IPS-18c (cell line): ENCODE measurements at regions not wholly inside any gene's neighbourhood (a gene's known extent, or its start where the extent isn't known, plus 50 kb on each side); places are given as distances from the start of the nearest gene placed in this dataset.
"Not testable (repeated sequence)": the region's sequence is repeated elsewhere in the genome, so short reads cannot be mapped to it uniquely, and the experiment has no call there.

Experiments used
- H3K4me3 ChIP-seq: 2 replicates; pipeline ENCODE4 v1.7.0; 2013; ENCODE audit warnings: low read depth, mild to moderate bottlenecking, low read length, moderate library complexity; ENCODE audit not compliant: insufficient read depth
- H3K9me3 ChIP-seq: one replicate; pipeline ENCODE4 v1.6.1; 2013; ENCODE audit warnings: mild to moderate bottlenecking, low read length, moderate library complexity; ENCODE audit not compliant: control insufficient read depth, insufficient read depth

DNA sequence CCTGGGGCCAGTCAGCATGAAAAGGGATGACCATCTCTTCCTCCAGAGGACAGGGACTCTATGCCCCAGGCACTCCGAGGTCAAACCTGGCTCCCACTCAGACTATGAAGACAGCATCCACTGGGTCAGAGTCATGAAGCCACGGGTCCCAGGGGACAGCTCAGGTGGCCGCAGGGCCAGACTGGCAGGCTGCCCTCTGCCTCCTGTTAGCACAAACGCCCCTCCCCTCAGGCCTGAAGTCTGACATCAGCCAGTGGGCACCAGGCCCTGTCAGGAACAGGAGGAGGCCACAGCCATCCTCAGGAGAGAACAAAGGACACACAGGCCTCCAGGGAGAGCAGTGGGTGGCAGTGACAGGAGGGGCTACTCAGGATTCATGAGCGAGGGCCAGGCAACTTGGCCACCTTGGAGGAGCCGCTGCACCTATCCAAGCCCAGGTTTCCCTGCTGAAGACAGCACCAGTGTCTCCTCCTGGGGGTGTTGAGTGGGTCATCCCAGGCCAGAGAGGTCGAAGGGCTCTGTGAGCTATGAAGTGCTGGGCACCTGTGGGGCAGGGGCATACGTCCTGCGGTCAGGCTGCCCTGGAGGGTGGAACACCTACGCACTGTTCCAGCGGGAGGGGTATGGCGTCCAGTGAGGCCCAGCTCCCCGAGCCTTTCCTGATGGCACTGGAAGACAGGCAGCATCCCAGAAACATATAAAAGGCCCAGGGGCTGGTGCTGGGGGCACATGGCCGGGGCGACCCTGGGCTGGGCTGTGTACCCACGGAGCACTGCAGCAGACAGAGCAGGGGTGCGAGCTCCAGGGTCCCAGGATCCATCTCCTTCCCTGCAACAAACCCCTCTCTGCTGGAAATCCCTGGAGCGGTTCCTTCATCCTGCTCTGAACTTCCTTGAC is 171.0 kb upstream of the FOXD4L5 start:
- Histone ChIP-seq H3K4me3 (0 out of 2 replicates have a peak overlapping the region, but pooled peaks have one; percentile 3), H3K9me3 (peaks cover 14% of the 10 kb centered on the region)

GRCh38 chr9:65455136-65455535 is 170.1 kb upstream of the FOXD4L5 start:
- not testable (repeated sequence) for H3K4me3 ChIP-seq
- H3K9me3 ChIP-seq, result peaks cover 17% of the 10 kb centered on the region

- peaks cover 16% of the 10 kb centered on the region for H3K9me3 ChIP-seq
- H3K4me3 ChIP-seq, result not testable (repeated sequence)
Observed at GRCh38 chr9:65454666-65455065, 169.7 kb upstream of the FOXD4L5 start.

- H3K9me3 ChIP-seq, result peaks cover 15% of the 10 kb centered on the region
- H3K4me3 ChIP-seq, result not testable (repeated sequence)
Observed at GRCh38 chr9:65454034-65454433, 169.0 kb upstream of the FOXD4L5 start.

- H3K4me3 ChIP-seq, H3K9me3 ChIP-seq: not testable (repeated sequence)
Observed at GRCh38 chr9:65449886-65450610, 165.0 kb upstream of the FOXD4L5 start.

- Histone ChIP-seq H3K4me3 (no peak overlapping the region), H3K9me3 (peaks cover 12% of the 10 kb centered on the region)
Observed at GRCh38 chr9:65449423-65449822, 164.4 kb upstream of the FOXD4L5 start.

DNA sequence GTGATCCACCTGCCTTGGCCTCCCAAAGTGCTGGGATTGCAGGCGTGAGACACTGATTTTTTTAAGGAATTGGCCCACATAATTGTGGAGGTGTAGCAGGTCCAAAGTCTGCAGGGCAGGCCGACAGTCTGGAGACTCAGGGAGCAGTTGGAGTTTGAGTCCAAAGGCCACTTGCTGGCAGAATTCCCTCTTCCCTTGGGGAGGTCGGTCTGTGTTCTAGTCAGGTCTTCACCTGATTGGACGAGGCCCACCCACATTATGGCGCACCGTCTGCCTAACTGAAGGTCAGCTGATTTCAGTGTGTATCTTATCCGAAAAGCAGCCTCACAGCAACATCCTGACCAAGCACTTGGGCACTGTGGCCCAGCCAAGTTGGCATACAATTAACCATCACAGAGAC is 162.1 kb upstream of the FOXD4L5 start:
- not testable (repeated sequence) for H3K4me3 ChIP-seq
- H3K9me3 ChIP-seq, result peaks cover 17% of the 10 kb centered on the region

GRCh38 chr9:65445991-65446390 is 161.0 kb upstream of the FOXD4L5 start:
- H3K9me3 ChIP-seq, result peaks cover 18% of the 10 kb centered on the region
- not testable (repeated sequence) for H3K4me3 ChIP-seq

GRCh38 chr9:65444943-65445342 is 159.9 kb upstream of the FOXD4L5 start:
- Histone ChIP-seq H3K9me3 (peaks cover 13% of the 10 kb centered on the region), H3K4me3 (no peak overlapping the region)

- H3K9me3 ChIP-seq, result peaks cover 16% of the 10 kb centered on the region
- not testable (repeated sequence) for H3K4me3 ChIP-seq
Observed at GRCh38 chr9:65442116-65442515, 157.1 kb upstream of the FOXD4L5 start.

DNA sequence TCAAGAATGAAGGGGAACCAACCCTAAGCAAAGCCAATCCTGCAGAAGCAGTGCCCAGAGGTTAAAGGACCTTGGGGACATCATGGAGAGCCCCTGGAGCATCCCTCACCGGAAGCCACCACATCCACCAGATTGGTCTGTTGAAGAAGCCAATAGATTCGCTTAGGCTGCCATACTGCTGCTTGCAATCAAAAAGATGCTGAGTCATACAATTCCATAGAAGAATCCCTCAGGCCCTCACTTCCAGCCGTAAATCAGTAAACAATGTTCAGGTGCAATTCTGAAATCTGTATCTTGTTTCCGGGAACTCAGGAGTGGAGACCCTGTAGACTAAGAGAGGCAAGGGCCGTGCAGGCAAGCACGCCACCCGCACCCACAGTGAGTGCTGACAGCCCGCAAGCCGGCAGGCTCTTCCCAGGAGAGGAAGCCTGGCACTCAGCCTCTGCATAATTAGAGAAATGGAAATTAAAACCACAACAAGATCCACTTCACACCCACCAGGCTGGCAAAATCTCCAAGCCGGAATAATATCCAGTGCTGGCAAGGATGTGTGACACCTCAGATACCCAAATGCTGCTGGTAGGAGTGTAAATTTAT is 156.4 kb upstream of the FOXD4L5 start:
- peaks cover 19% of the 10 kb centered on the region for H3K9me3 ChIP-seq

GRCh38 chr9:65437724-65438123 is 152.7 kb upstream of the FOXD4L5 start:
- H3K9me3 ChIP-seq, result peaks cover 33% of the 10 kb centered on the region
- no peak overlapping the region for H3K4me3 ChIP-seq

More for the DNA sequence above, 156.4 kb upstream of the FOXD4L5 start:
- not testable (repeated sequence) for H3K4me3 ChIP-seq

DNA sequence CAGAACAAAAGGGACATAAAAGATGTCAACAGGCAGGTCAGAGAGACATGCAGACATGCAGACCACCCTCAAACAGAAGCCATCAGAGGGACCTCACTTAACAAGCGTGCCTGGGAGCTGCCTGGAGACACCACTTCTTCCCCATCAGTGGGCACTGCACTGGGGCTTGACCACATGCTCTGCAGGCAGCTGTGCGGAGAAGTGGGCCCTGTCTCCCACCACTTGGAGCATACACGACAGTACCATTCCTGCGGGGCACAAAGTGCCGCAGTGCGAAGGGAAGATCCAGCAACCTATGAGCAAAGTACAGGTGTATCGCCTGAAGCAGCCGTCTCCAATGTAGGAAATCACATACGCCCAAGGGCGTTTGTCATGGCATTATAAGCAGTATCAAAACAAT is 150.5 kb upstream of the FOXD4L5 start:
- H3K9me3 ChIP-seq, result peaks cover 41% of the 10 kb centered on the region
- H3K4me3 ChIP-seq, result no peak overlapping the region

DNA sequence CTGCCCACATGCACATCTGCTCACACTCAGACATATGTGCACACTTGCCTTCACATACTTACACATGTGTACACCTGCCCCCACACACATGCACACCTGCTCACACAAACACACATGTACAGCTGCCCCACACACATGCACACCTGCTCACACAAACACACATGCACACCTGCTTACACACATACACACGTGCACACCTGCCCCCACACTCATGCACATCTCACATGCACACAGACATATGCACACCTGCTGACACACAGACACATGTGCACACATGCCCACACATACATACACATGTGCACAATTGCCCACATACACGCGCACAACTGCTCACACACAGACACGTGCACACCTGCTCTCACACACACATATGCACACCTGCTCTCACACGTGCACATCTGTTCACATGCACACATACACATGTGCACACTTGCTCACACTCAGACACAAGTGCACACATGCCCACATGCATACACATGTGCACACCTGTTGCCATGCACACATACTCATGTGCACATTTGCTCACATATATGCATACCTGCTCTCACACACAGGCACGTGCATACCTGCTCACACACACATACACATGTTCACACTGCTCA is 147.8 kb upstream of the FOXD4L5 start:
- peaks cover 50% of the 10 kb centered on the region for H3K9me3 ChIP-seq

DNA sequence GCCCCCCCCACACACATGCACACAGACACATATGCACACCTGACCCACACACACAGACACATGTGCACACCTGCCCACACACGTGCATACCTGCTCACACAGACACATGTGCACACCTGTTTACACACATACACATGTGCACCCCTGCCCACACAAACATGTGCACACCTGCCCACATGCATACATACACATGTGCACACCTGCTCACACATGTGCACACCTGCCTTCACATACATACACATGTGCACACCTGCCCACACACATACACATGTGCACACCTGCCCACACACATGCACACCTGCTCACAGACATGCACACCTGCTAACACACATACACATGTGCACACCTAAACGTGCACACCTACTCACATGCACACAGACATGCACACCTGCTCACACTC is 147.0 kb upstream of the FOXD4L5 start:
- H3K9me3 ChIP-seq, result peaks cover 53% of the 10 kb centered on the region
- peak overlapping the region; percentile 20; the same call in 1 of the 2 replicates for H3K4me3 ChIP-seq

More for the DNA sequence above, 147.8 kb upstream of the FOXD4L5 start:
- H3K4me3 ChIP-seq, result peak overlapping the region; percentile 6; the same call in 1 of the 2 replicates

- no peak overlapping the region for H3K4me3 ChIP-seq
- H3K9me3 ChIP-seq, result peaks cover 58% of the 10 kb centered on the region
Observed at GRCh38 chr9:65430221-65430620, 145.2 kb upstream of the FOXD4L5 start.

- not testable (repeated sequence) for H3K4me3 ChIP-seq
- H3K9me3 ChIP-seq, result peaks cover 52% of the 10 kb centered on the region
Observed at GRCh38 chr9:65427361-65427760, 142.4 kb upstream of the FOXD4L5 start.
